ENCODE measurements at regions not wholly inside any gene's neighbourhood (a gene's known extent, or its start where the extent isn't known, plus 50 kb on each side); places are given as distances from the start of the nearest gene placed in this dataset.

GRCh38 chr5:30994902-30995301 is 198.6 kb upstream of the CDH6 start:
- TF ChIP-seq YY1 (IDR thresholded peaks at IDR 0.05; ENCODE audit: low read depth) (no peak), NFIC (IDR thresholded peaks at IDR 0.05) (no peak), TCF12 (IDR thresholded peaks at IDR 0.05; ENCODE audit: low read depth) (no peak), FOXM1 (IDR thresholded peaks at IDR 0.05; ENCODE audit: borderline replicate concordance, low read depth) (no peak), TAF1 (IDR thresholded peaks at IDR 0.05; ENCODE audit: low read depth) (no peak), RAD21 (IDR thresholded peaks at IDR 0.05; ENCODE audit: low read depth) (no peak), CEBPB (IDR thresholded peaks at IDR 0.05) (no peak), REST (IDR thresholded peaks at IDR 0.05; ENCODE audit: low read depth) (no peak), MAX (IDR thresholded peaks at IDR 0.05) (no peak), EP300 (IDR thresholded peaks at IDR 0.05; ENCODE audit: borderline replicate concordance) (no peak), USF1 (IDR thresholded peaks at IDR 0.05) (no peak), TEAD4 (IDR thresholded peaks at IDR 0.05) (no peak)

All from Ishikawa (cell line).